Psoas muscle (tissue), 7 donors: ENCODE measurements at regions not wholly inside any gene's neighbourhood (a gene's known extent, or its start where the extent isn't known, plus 50 kb on each side); places are given as distances from the start of the nearest gene placed in this dataset.

ENCODE experiments used
- ATAC-seq, 4 donors: fragments of 200-7000 bp; cut with Tn5 transposase; one replicate each; pipeline ENCODE4 v1.9.1; 2020; ENCODE audit warnings: moderate library complexity in 3 of 4, mild to moderate bottlenecking in 2 of 4
- DNase-seq, 2 donors: peaks; one replicate each; pipeline ENCODE4 v3.0.0-alpha.2; 2020
- H3K27ac ChIP-seq: fragments of 200-600 bp; one replicate; pipeline ENCODE4 v1.8.0; 2022
- H3K27me3 ChIP-seq, 3 donors: fragments of 200-600 bp in 1 of 3; one replicate each; pipeline versions ENCODE4 v1.6.1 to v1.8.0; 2013 to 2022; ENCODE audit warnings: low read length in 2 of 3, mild to moderate bottlenecking in 2 of 3, moderate library complexity in 1 of 3; ENCODE audit not compliant: insufficient read depth in 3 of 3
- H3K36me3 ChIP-seq, 2 donors: fragments of 200-600 bp in 1 of 2; one replicate each; pipeline versions ENCODE4 v1.6.1 to v1.8.0; 2013 to 2022; ENCODE audit warnings: low read depth in 1 of 2, mild to moderate bottlenecking in 1 of 2, moderate library complexity in 1 of 2; ENCODE audit not compliant: insufficient read depth in 1 of 2
- H3K4me1 ChIP-seq: fragments of 200-600 bp; one replicate; pipeline ENCODE4 v1.8.0; 2022
- H3K4me3 ChIP-seq: fragments of 200-600 bp; one replicate; pipeline ENCODE4 v1.8.0; 2022; ENCODE audit warnings: mild to moderate bottlenecking
- H3K9me3 ChIP-seq: fragments of 200-600 bp; one replicate; pipeline ENCODE4 v1.8.0; 2022
- WGBS, 3 donors: extraction: QIAGEN DNeasy Blood & Tissue Kit; methylation state at CpG; one replicate each; pipeline versions ENCODE4 v1.1.6 to v1.1.7; 2013; 5-methylcytosine and 5-hydroxymethylcytosine counted together
- intact Hi-C, 2 donors: fragments of 100-400 bp; cut with DNase I; formaldehyde crosslinking; loops; one replicate each; pipeline versions ENCODE4 v1.11.0 to v1.14.2; 2022
- TF ChIP-seq, protein P1 (sequence below): fragments of 200-600 bp; IDR thresholded peaks from one replicate; pipeline ENCODE4 v1.8.0; 2022; ENCODE audit warnings: antibody characterized with exemption
- donor health status: healthy with polysubstance abuse.
- donor health status: DM: no; HTN: no; CAD: no; lungs with moderate emphysema.
- donor health status: Bipolar disorder and iron deficiency.
- donor health status: healthy.
- donor health status: DM: yes; HTN: yes; CAD: no.
- donor health status: DM: no; HTN: no; CAD: no.
- donor health status: DM: yes; HTN: yes; CAD: no.

DNA sequence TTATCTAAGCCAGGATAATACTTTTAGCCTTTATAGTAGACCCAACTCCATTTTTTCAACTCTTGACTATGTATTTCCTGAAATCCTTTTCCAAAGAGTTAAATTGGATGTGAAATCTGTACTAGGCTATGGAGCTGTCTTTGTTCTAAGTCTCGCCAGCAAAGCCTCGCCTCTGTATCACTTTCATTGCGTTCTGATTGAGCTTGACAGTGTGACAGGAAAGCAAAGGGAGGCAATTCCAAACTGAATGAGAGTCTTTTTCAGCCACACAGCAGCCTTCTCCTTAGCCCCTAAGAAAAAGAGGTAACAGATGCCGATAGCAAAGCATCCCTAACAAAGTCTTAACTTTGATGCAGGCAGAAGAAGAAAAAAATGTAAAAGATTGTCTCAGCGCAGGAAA is 154.6 kb upstream of the OTX2 start:
- Histone ChIP-seq H3K4me1 (no peaks in the 10 kb centered on the region), H3K27me3 (no peaks in the 10 kb centered on the region), H3K27ac (no peak overlapping the region), H3K9me3 (no peaks in the 10 kb centered on the region), H3K4me3 (no peak overlapping the region), H3K36me3 (no peaks in the 10 kb centered on the region)
- intact Hi-C loops, result no loop called here
- TF ChIP-seq, protein P1, sequence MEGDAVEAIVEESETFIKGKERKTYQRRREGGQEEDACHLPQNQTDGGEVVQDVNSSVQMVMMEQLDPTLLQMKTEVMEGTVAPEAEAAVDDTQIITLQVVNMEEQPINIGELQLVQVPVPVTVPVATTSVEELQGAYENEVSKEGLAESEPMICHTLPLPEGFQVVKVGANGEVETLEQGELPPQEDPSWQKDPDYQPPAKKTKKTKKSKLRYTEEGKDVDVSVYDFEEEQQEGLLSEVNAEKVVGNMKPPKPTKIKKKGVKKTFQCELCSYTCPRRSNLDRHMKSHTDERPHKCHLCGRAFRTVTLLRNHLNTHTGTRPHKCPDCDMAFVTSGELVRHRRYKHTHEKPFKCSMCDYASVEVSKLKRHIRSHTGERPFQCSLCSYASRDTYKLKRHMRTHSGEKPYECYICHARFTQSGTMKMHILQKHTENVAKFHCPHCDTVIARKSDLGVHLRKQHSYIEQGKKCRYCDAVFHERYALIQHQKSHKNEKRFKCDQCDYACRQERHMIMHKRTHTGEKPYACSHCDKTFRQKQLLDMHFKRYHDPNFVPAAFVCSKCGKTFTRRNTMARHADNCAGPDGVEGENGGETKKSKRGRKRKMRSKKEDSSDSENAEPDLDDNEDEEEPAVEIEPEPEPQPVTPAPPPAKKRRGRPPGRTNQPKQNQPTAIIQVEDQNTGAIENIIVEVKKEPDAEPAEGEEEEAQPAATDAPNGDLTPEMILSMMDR, result no peak
- ATAC-seq (no peak), DNase-seq (no peak)
- WGBS, 3 donors, result 35 to 53% (median 45%) methylated on average over 5 of the region's 5 CpGs

DNA sequence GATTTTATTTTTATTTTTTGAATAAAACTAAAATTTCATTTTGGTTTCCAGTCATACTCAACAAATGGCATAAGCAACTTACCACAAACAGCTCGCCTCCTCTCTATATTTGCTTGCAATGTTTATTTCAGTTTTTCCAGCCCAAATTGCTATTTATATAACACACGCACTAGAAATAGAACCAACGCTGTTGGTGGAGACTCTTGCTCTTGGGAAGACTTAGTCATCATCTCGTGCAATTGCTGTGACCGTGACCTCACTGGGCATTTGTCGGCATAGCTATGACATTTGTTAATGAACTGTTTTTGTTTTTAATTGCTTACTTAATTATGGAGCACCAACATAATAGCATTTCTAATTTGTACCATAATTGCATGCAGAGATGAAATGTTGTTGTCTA is 153.1 kb upstream of the OTX2 start:
- intact Hi-C loops, result no loop called here
- DNase-seq, result no peak
- Histone ChIP-seq H3K27me3 (no peaks in the 10 kb centered on the region), H3K4me3 (no peak overlapping the region), H3K36me3 (no peaks in the 10 kb centered on the region), H3K9me3 (no peaks in the 10 kb centered on the region), H3K27ac (no peak overlapping the region), H3K4me1 (no peaks in the 10 kb centered on the region)
- TF ChIP-seq, protein P1, result no peak
- peak in 2 of 4 donors; percentile 37 to 47 for ATAC-seq
- WGBS, 3 donors, result 53 to 66% (median 65%) methylated on average over 6 of the region's 6 CpGs

- 57 to 62% (median 58%) methylated on average over 4 of the region's 4 CpGs for WGBS, 3 donors
- ATAC-seq, result no peak
- Histone ChIP-seq H3K4me3 (no peak overlapping the region), H3K27me3 (no peaks in the 10 kb centered on the region), H3K4me1 (no peaks in the 10 kb centered on the region), H3K27ac (no peak overlapping the region), H3K9me3 (no peaks in the 10 kb centered on the region), H3K36me3 (no peaks in the 10 kb centered on the region)
- TF ChIP-seq, protein P1, result no peak
- intact Hi-C loops, result no loop called here
- DNase-seq, result no peak
These were observed 152.3 kb upstream of the OTX2 start for GRCh38 chr14:56962444-56963080.

GRCh38 chr14:56959869-56960268 is 149.6 kb upstream of the OTX2 start:
- Histone ChIP-seq H3K4me3 (no peak overlapping the region), H3K36me3 (no peaks in the 10 kb centered on the region), H3K27ac (no peak overlapping the region), H3K4me1 (no peaks in the 10 kb centered on the region), H3K9me3 (no peaks in the 10 kb centered on the region), H3K27me3 (no peaks in the 10 kb centered on the region)
- intact Hi-C loops, result no loop called here
- TF ChIP-seq, protein P1, result no peak
- DNase-seq (no peak), ATAC-seq (no peak)

DNA sequence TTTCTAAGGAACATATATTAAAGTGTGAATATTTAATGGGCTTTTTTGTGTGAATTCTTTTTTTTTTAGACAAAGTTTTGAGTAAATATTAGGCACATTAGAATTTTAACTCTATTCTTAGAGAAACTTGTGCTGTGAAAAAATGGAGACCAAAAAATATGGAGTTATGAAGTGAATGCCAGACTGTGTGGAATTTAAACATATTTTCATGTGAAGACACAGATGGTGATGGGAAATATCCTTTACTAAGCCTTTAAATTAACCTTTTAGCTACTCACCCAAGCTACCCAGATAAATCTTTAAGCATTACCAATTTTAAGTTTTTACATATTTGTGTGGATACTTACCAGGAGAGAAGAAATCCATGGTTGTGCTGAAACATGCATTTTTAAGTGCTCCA is 148.8 kb upstream of the OTX2 start:
- intact Hi-C loops, result no loop called here
- Histone ChIP-seq H3K27ac (no peak overlapping the region), H3K4me3 (no peak overlapping the region), H3K4me1 (no peaks in the 10 kb centered on the region), H3K9me3 (no peaks in the 10 kb centered on the region), H3K27me3 (no peaks in the 10 kb centered on the region), H3K36me3 (no peaks in the 10 kb centered on the region)
- ATAC-seq (no peak), DNase-seq (no peak)
- TF ChIP-seq, protein P1, result no peak
